Retinal pigment epithelial cell (primary cell): ENCODE measurements at regions not wholly inside any gene's neighbourhood (a gene's known extent, or its start where the extent isn't known, plus 50 kb on each side); places are given as distances from the start of the nearest gene placed in this dataset.

ENCODE experiments used
- DNase-seq: peaks from one replicate; pipeline ENCODE4 v3.0.0-alpha.2; 2010; ENCODE audit warnings: low read depth
- H3K4me3 ChIP-seq: 2 replicates; pipeline ENCODE4 v1.5.1; 2011; ENCODE audit warnings: mild to moderate bottlenecking, low read length, control low read depth, moderate library complexity
- TF ChIP-seq, protein P1 (sequence below): conservative IDR thresholded peaks from 2 replicates; pipeline ENCODE4 v1.5.1; 2011; ENCODE audit warnings: low read depth, low read length, control low read depth, inconsistent platforms

DNA sequence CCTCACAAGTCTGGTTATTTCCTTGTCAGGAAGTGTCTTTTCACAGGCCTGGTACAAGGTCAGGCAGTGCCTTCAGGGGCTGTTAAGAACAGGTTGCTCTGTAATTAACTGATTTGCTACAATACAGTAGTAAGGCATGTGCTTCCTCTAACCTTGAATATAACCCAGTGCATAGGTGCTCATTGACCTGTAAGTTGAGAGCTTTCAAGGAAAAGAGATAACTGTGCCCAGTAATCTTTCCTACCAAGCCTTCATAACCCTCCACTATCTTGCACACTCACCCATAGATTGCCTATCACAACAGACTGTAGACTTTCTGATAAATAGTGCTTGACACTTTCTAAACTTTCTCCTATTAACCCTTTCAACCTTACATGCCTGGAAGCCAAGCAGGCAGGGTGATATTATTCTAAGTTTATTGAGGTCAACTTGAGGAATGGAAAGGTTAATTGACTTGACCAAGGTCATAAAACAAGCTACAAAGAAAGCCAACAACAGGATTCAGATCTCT, 148.1 kb downstream of the PPARGC1A start:
- DNase-seq = no peak
- no peak overlapping the region for H3K4me3 ChIP-seq
- TF ChIP-seq, protein P1, sequence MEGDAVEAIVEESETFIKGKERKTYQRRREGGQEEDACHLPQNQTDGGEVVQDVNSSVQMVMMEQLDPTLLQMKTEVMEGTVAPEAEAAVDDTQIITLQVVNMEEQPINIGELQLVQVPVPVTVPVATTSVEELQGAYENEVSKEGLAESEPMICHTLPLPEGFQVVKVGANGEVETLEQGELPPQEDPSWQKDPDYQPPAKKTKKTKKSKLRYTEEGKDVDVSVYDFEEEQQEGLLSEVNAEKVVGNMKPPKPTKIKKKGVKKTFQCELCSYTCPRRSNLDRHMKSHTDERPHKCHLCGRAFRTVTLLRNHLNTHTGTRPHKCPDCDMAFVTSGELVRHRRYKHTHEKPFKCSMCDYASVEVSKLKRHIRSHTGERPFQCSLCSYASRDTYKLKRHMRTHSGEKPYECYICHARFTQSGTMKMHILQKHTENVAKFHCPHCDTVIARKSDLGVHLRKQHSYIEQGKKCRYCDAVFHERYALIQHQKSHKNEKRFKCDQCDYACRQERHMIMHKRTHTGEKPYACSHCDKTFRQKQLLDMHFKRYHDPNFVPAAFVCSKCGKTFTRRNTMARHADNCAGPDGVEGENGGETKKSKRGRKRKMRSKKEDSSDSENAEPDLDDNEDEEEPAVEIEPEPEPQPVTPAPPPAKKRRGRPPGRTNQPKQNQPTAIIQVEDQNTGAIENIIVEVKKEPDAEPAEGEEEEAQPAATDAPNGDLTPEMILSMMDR = no peak

DNA sequence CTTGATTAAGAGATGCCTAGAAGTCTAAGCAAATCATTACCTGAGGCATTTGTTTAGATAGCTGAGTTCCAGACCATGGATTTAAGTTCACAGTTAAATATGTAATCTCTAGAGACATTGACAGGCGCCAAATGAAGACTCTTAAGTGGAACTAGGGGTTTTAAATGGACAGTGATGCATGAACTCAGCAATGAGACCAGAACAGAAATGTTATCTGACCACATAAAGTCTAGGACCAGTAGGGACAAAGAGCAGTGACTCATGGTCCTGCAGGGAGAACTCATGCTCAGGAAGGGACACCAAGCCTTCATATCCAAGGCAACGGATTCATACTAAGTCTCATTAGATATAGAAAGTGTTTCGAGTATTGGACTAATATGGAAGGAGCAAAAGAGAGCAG, 152.3 kb downstream of the PPARGC1A start:
- H3K4me3 ChIP-seq = no peak overlapping the region
- no peak for DNase-seq
- TF ChIP-seq, protein P1 = no peak

DNA sequence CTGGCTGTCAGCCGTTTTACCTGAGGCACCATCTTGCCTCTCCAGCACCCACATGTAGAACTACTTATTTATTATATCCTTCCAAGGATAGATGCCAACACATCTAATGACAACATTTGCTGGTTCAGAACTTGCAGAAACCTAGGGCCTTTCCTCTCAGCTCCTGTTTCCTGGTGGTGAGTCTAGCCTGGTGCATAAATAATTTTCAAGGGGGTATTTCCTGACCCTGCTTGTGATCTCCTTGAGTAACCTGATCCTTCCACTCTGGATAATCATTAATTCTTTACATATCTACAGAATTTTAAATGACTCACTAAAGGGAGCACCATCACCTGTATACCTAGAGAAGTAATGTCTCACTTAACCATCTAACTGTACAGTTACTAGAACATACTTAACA, 153.4 kb downstream of the PPARGC1A start:
- DNase-seq = no peak
- TF ChIP-seq, protein P1 = no peak
- no peak overlapping the region for H3K4me3 ChIP-seq

DNA sequence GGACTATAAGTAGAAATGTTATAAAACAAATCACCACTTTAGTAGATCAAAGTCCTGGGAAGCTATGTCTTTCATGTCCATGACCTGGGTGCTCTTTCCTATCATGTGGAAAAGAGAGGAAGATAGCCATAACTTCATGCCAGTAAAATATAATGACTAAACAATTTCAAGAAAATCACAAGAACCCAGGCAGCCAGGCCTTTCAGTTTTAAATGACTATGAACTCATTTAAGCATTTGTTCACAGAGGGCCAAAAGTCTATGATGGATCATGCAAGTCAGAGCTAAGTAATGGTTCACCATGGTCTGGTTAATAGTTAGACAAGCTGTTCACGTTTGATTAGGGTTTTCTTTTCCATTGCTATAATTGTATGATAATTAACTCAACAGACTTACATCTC, 155.8 kb downstream of the PPARGC1A start:
- TF ChIP-seq, protein P1 = no peak
- no peak overlapping the region for H3K4me3 ChIP-seq
- DNase-seq = no peak

DNA sequence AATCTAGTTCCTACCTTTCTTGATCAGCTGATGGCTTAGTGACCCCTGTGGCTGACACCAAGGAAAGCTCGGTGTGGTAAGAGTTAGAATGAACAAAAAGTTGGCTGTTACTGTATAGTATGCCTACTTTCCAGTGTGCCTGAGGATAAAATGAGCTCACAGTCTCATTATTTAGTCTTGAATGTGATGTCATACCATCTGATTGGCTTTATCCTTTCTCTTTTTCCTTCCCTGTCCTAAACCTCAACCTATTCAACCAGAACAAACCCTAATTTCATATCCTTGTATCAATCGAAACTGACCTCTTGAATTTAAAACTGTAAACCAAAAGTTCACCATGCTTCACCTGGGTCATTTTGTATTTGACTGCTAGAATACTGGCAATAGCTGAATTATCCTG, 156.4 kb downstream of the PPARGC1A start:
- no peak overlapping the region for H3K4me3 ChIP-seq
- DNase-seq = no peak
- TF ChIP-seq, protein P1 = no peak

DNA sequence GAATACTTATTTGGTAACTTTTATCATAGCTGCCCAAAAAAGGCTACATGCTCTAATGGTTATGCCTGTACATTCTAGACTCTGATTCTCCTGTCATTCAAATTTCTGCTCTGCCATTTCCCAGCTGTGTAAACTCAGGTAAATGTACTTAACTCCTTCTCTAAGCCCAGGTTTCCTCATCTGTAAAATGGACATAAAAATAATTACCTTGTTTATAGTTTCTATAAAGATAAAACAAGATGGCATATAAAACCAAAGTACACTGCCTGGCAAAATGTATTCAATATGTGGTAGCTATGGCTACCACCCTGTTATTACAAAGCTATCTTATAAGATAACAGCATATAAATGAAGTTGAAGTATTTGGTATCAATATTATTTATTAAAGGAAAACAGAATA, 158.8 kb downstream of the PPARGC1A start:
- TF ChIP-seq, protein P1 = no peak
- no peak for DNase-seq
- H3K4me3 ChIP-seq = no peak overlapping the region

DNA sequence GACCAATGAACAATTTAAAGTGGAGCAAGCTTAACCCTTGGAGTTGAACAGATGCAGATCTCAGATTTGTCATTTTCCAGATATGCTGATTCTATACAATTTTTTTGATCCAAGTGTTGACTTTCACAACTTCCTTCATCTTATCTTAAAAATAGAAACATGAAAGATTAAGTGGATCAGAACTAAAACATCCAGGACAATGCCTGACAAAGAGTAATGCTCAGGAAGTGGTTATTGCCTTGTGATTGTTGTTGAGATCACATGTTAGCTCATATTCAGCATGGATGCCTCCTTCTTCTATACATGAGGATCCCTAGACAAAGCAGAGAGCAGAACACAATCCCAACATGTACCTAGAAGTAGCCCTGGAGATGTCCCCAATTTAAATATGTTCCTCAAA, 160.9 kb downstream of the PPARGC1A start:
- no peak overlapping the region for H3K4me3 ChIP-seq
- no peak for DNase-seq
- TF ChIP-seq, protein P1 = no peak
